IMR-90 (cell line): ENCODE measurements at regions not wholly inside any gene's neighbourhood (a gene's known extent, or its start where the extent isn't known, plus 50 kb on each side); places are given as distances from the start of the nearest gene placed in this dataset.

Experiments used
- ATAC-seq: fragments of 200-7000 bp; cut with Tn5 transposase; 2 replicates; pipeline ENCODE4 v1.9.1; 2020; ENCODE audit warnings: low read depth, mild to moderate bottlenecking, moderate library complexity
- BruUV-seq: library from RNA; stranded (reverse); fragments of 400-500 nt; replicated peaks from 2 replicates; lab custom pipeline; 2021; lab: Mats Ljungman, UMichigan
- CTCF ChIA-PET: fragments of 300-600 bp; formaldehyde crosslinking; extraction: SDS; loops from one replicate; lab custom pipeline; 2021; ENCODE audit warnings: antibody characterized with exemption; lab: Yijun Ruan, JAX
- POLR2A ChIA-PET: fragments of 300-600 bp; sonication (Branson Sonifier 250); formaldehyde crosslinking; loops from one replicate; lab custom pipeline; 2022; ENCODE audit warnings: antibody characterized with exemption; ENCODE audit not compliant: unreplicated experiment; lab: Charles Lee
- DNase-seq: peaks from one replicate; pipeline ENCODE4 v3.0.0; 2013
- H2AFZ ChIP-seq: replicated peaks from 2 replicates; pipeline ENCODE3; 2013; ENCODE audit warnings: low read length, mild to moderate bottlenecking; ENCODE audit not compliant: poor library complexity
- H2AK5ac ChIP-seq: 2 replicates; pipeline ENCODE4 v1.6.1; 2013; ENCODE audit warnings: low read depth, low read length, inconsistent platforms
- H2AK9ac ChIP-seq: replicated peaks from 2 replicates; pipeline ENCODE3; 2013; ENCODE audit warnings: mild to moderate bottlenecking, low read depth, low read length, moderate library complexity; ENCODE audit not compliant: poor library complexity
- H2BK120ac ChIP-seq: 2 replicates; pipeline ENCODE4 v1.6.1; 2013; ENCODE audit warnings: low read depth, low read length, inconsistent platforms
- H2BK15ac ChIP-seq: 3 replicates; pipeline ENCODE4 v1.6.1; 2013; ENCODE audit warnings: low read depth, low read length, inconsistent platforms
- H2BK20ac ChIP-seq: 2 replicates; pipeline ENCODE4 v1.6.1; 2013; ENCODE audit warnings: low read depth, mild to moderate bottlenecking, inconsistent platforms, low read length, moderate library complexity
- H2BK5ac ChIP-seq: 2 replicates; pipeline ENCODE4 v1.6.1; 2013; ENCODE audit warnings: mild to moderate bottlenecking, low read depth, low read length, inconsistent platforms; ENCODE audit not compliant: poor library complexity, severe bottlenecking
- H3K14ac ChIP-seq: replicated peaks from 2 replicates; pipeline ENCODE4 v1.6.1; 2013; ENCODE audit warnings: low read depth, low read length, inconsistent platforms
- H3K18ac ChIP-seq: 2 replicates; pipeline ENCODE4 v1.6.1; 2013; ENCODE audit warnings: low read depth, low read length, control low read depth
- H3K23ac ChIP-seq: 2 replicates; pipeline ENCODE4 v1.6.1; 2013; ENCODE audit warnings: low read depth, low read length, inconsistent platforms
- H3K27ac ChIP-seq: 2 replicates; pipeline ENCODE4 v1.5.1; 2013; ENCODE audit warnings: mild to moderate bottlenecking, control low read depth, low read length; ENCODE audit not compliant: insufficient read depth
- H3K27me3 ChIP-seq: 2 replicates; pipeline ENCODE4 v1.6.1; 2013; ENCODE audit warnings: low read length; ENCODE audit not compliant: control insufficient read depth, insufficient read depth
- H3K36me3 ChIP-seq: 2 replicates; pipeline ENCODE4 v1.6.1; 2013; ENCODE audit warnings: low read length, mixed read lengths; ENCODE audit not compliant: control insufficient read depth, insufficient read depth
- H3K4ac ChIP-seq: 2 replicates; pipeline ENCODE4 v1.6.1; 2013; ENCODE audit warnings: low read depth, low read length, inconsistent platforms
- H3K4me1 ChIP-seq: 2 replicates; pipeline ENCODE4 v1.6.1; 2013; ENCODE audit warnings: low read length, mixed read lengths; ENCODE audit not compliant: control insufficient read depth, insufficient read depth
- H3K4me2 ChIP-seq: 2 replicates; pipeline ENCODE4 v1.6.1; 2013; ENCODE audit warnings: low read depth, mild to moderate bottlenecking, control low read depth, low read length, moderate library complexity
- H3K4me3 ChIP-seq: 2 replicates; pipeline ENCODE4 v1.5.1; 2013; ENCODE audit warnings: low read depth, mild to moderate bottlenecking, control low read depth, low read length, moderate library complexity; ENCODE audit not compliant: insufficient read depth
- H3K56ac ChIP-seq: 2 replicates; pipeline ENCODE4 v1.6.1; 2013; ENCODE audit warnings: low read length, inconsistent platforms; ENCODE audit not compliant: insufficient read depth; ENCODE audit errors: extremely low read depth
- H3K79me1 ChIP-seq, 2 experiments: 2 replicates each; pipeline ENCODE4 v1.6.1; 2013; ENCODE audit warnings: low read length in 2 of 2, inconsistent platforms in 1 of 2, low read depth in 1 of 2
- H3K9ac ChIP-seq: 2 replicates; pipeline ENCODE4 v1.6.1; 2013; ENCODE audit warnings: low read depth, low read length, control low read depth
- H3K9me1 ChIP-seq: 2 replicates; pipeline ENCODE4 v1.6.1; 2013; ENCODE audit warnings: low read length, inconsistent platforms; ENCODE audit not compliant: insufficient read depth
- H3K9me3 ChIP-seq: 2 replicates; pipeline ENCODE4 v1.6.1; 2013; ENCODE audit warnings: low read length; ENCODE audit not compliant: control insufficient read depth, insufficient read depth
- H4K20me1 ChIP-seq: 2 replicates; pipeline ENCODE4 v1.6.1; 2013; ENCODE audit warnings: low read length, inconsistent platforms; ENCODE audit not compliant: insufficient read depth
- H4K5ac ChIP-seq: 2 replicates; pipeline ENCODE4 v1.6.1; 2013; ENCODE audit warnings: mild to moderate bottlenecking, low read depth, low read length, control low read depth
- H4K8ac ChIP-seq, 2 experiments: 2 replicates each; pipeline ENCODE4 v1.6.1; 2013; ENCODE audit warnings: low read depth in 2 of 2, low read length in 2 of 2, control low read depth in 1 of 2, inconsistent platforms in 1 of 2
- H4K91ac ChIP-seq: 2 replicates; pipeline ENCODE4 v1.6.1; 2013; ENCODE audit warnings: low read depth, low read length, inconsistent platforms; ENCODE audit not compliant: insufficient read depth
- BHLHE40 ChIP-seq: fragments of 150-350 bp; IDR thresholded peaks from 2 replicates; pipeline ENCODE4 v1.6.1; 2016; ENCODE audit warnings: mild to moderate bottlenecking, low read depth, low read length
- CEBPB ChIP-seq: IDR thresholded peaks from 2 replicates; pipeline ENCODE4 v1.6.1; 2012; ENCODE audit warnings: low read depth, low read length, improper control_type of control experiment
- FOS ChIP-seq: fragments of 150-350 bp; IDR thresholded peaks from 2 replicates; pipeline ENCODE4 v1.6.1; 2016; ENCODE audit warnings: low read depth, low read length
- MAZ ChIP-seq: IDR thresholded peaks from 2 replicates; pipeline ENCODE4 v1.6.1; 2012; ENCODE audit warnings: low read depth, mild to moderate bottlenecking, low read length, improper control_type of control experiment, moderate library complexity, borderline replicate concordance
- NFE2L2 ChIP-seq: fragments of 150-350 bp; IDR thresholded peaks from 2 replicates; pipeline ENCODE4 v1.6.1; 2016; ENCODE audit warnings: low read depth, mild to moderate bottlenecking, low read length
- POLR2A ChIP-seq: IDR thresholded peaks from 2 replicates; pipeline ENCODE4 v1.6.1; 2012; ENCODE audit warnings: mild to moderate bottlenecking, low read depth, low read length
- RCOR1 ChIP-seq: IDR thresholded peaks from 2 replicates; pipeline ENCODE4 v1.6.1; 2012; ENCODE audit warnings: mild to moderate bottlenecking, low read length, improper control_type of control experiment; ENCODE audit not compliant: insufficient replicate concordance
- RFX5 ChIP-seq: IDR thresholded peaks from 2 replicates; pipeline ENCODE4 v1.8.0; 2012; ENCODE audit warnings: low read depth, mild to moderate bottlenecking, low read length, moderate library complexity
- WGBS, 2 experiments: methylation state at CpG; one replicate each; pipeline versions ENCODE4 v1.1.5 to v1.1.7; 2013; ENCODE audit warnings: missing lambda C conversion rate in 2 of 2; ENCODE audit not compliant: insufficient read length in 1 of 2; ENCODE audit errors: extremely low coverage in 2 of 2; 5-methylcytosine and 5-hydroxymethylcytosine counted together
- dilution Hi-C: fragments of 300-500 bp; cut with HindIII; formaldehyde crosslinking; loops from one replicate; pipeline ENCODE4 v1.14.3; 2018; ENCODE audit warnings: low sequenced_read_pairs; ENCODE audit not compliant: unreplicated experiment
- in situ Hi-C: fragments of 300-500 bp; cut with MboI; formaldehyde crosslinking; loops from 3 replicates; pipeline ENCODE4 v1.14.3; 2019; ENCODE audit warnings: low sequenced_read_pairs, inconsistent platforms, mixed read lengths
- intact Hi-C: fragments of 100-400 bp; cut with micrococcal nuclease; formaldehyde crosslinking; loops from 2 replicates; pipeline ENCODE4 v1.10.0; 2022
- TF ChIP-seq, protein P1 (sequence below): conservative IDR thresholded peaks from 2 replicates; pipeline ENCODE4 v1.5.1; 2012; ENCODE audit warnings: mild to moderate bottlenecking, low read depth, low read length, improper control_type of control experiment
- TF ChIP-seq, protein P2 (sequence below): fragments of 150-350 bp; IDR thresholded peaks from 2 replicates; pipeline ENCODE4 v1.6.1; 2017; ENCODE audit warnings: mild to moderate bottlenecking, antibody characterized with exemption, low read length, low read depth

DNA sequence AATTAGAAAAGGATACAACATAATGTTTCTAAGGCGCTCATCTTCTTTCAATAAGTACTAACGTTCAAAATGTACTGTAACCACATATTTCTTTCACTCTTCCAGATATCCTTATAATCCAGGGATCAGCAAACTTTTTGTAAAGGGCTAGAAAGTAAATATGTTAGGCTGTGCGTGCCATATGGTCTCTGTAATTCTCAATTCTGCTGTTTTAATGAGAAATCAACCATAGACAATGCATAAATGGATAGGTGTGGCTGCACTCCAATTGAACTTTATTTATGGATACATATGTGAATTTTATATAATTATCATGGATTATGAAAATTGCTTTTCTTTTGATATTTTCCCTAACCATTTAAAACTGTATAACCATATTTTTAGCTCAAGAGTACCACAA, 459.4 kb downstream of the EPHA4 start:
- H3K23ac ChIP-seq, result no peak overlapping the region
- H4K20me1 ChIP-seq, result no peaks in the 10 kb centered on the region
- no peak overlapping the region for H3K14ac ChIP-seq
- dilution Hi-C loops (no loop called here), intact Hi-C loops (no loop called here), in situ Hi-C loops (no loop called here)
- H2BK5ac ChIP-seq, result no peak overlapping the region
- no peak overlapping the region for H3K9ac ChIP-seq
- no peaks in the 10 kb centered on the region for H3K4me1 ChIP-seq
- H2BK120ac ChIP-seq, result no peak overlapping the region
- H3K36me3 ChIP-seq, result no peaks in the 10 kb centered on the region
- H3K9me1 ChIP-seq, result no peaks in the 10 kb centered on the region
- H3K27me3 ChIP-seq, result no peaks in the 10 kb centered on the region; the same call in 1 of the 2 replicates
- no peak overlapping the region for H3K56ac ChIP-seq
- ChIA-PET CTCF (no interaction called here), POLR2A (no interaction called here)
- no peak overlapping the region for H3K4me2 ChIP-seq
- ATAC-seq, result no peak
- no peaks in the 10 kb centered on the region for H3K9me3 ChIP-seq
- no peak overlapping the region for H3K18ac ChIP-seq
- H3K4me3 ChIP-seq, result no peak overlapping the region
- H4K5ac ChIP-seq, result no peak overlapping the region
- no peak overlapping the region for H2AK9ac ChIP-seq
- H2BK20ac ChIP-seq, result no peak overlapping the region
- no peak overlapping the region for H2BK15ac ChIP-seq
- no peak overlapping the region for H3K4ac ChIP-seq
- no peak overlapping the region for H4K91ac ChIP-seq
- no peak overlapping the region for H3K27ac ChIP-seq
- no peak for DNase-seq
- no TSS peak for BruUV-seq
- H2AFZ ChIP-seq, result no peak overlapping the region
- TF ChIP-seq MAZ (no peak), BHLHE40 (no peak), FOS (no peak), RFX5 (no peak), RCOR1 (no peak), POLR2A (no peak), NFE2L2 (no peak), CEBPB (no peak)
- TF ChIP-seq, protein P1, sequence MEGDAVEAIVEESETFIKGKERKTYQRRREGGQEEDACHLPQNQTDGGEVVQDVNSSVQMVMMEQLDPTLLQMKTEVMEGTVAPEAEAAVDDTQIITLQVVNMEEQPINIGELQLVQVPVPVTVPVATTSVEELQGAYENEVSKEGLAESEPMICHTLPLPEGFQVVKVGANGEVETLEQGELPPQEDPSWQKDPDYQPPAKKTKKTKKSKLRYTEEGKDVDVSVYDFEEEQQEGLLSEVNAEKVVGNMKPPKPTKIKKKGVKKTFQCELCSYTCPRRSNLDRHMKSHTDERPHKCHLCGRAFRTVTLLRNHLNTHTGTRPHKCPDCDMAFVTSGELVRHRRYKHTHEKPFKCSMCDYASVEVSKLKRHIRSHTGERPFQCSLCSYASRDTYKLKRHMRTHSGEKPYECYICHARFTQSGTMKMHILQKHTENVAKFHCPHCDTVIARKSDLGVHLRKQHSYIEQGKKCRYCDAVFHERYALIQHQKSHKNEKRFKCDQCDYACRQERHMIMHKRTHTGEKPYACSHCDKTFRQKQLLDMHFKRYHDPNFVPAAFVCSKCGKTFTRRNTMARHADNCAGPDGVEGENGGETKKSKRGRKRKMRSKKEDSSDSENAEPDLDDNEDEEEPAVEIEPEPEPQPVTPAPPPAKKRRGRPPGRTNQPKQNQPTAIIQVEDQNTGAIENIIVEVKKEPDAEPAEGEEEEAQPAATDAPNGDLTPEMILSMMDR, result no peak
- TF ChIP-seq, protein P2, sequence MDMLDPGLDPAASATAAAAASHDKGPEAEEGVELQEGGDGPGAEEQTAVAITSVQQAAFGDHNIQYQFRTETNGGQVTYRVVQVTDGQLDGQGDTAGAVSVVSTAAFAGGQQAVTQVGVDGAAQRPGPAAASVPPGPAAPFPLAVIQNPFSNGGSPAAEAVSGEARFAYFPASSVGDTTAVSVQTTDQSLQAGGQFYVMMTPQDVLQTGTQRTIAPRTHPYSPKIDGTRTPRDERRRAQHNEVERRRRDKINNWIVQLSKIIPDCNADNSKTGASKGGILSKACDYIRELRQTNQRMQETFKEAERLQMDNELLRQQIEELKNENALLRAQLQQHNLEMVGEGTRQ, result no peak
- no peak overlapping the region for H2AK5ac ChIP-seq
- no peak overlapping the region for H4K8ac ChIP-seq
- H3K79me1 ChIP-seq, result no peaks in the 10 kb centered on the region
- WGBS, 2 experiments, result no CpG with 5 or more reads among the region's 3 CpGs
